Epidermal melanocyte (primary cell): ENCODE measurements at regions not wholly inside any gene's neighbourhood (a gene's known extent, or its start where the extent isn't known, plus 50 kb on each side); places are given as distances from the start of the nearest gene placed in this dataset.
"Not testable (repeated sequence)": the region's sequence is repeated elsewhere in the genome, so short reads cannot be mapped to it uniquely, and the experiment has no call there.

Source experiments
- DNase-seq: peaks from one replicate; pipeline ENCODE4 v3.0.0; 2011; ENCODE audit warnings: low spot score; ENCODE audit not compliant: insufficient read length

- DNase-seq: no peak
These were observed 347.5 kb upstream of the TNRC6C start for GRCh38 chr17:77610972-77611521.

GRCh38 chr17:77611791-77612502 is 346.6 kb upstream of the TNRC6C start:
- DNase-seq: no peak

- no peak for DNase-seq
These were observed 345.3 kb upstream of the TNRC6C start for GRCh38 chr17:77613218-77613617.

DNA sequence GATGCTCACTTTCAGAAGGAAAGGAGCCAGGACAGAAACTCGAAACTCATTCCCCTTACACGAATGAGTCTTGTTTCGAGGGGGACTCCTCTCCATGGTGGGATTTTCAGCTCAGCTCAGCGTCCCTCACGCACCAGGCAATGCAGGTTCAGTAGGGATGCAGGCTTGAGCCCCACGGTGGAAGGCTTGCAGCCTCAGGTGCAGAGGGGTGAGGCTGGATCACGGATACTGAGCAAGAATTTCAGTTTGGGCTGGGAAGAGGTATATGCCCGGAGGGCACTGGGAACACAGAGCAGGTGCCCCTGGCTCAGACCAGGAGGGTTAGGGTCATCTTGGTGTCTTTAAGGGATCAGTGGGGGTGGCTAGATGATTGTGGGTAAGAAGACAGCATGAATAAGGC is 344.9 kb upstream of the TNRC6C start:
- DNase-seq: no peak

DNA sequence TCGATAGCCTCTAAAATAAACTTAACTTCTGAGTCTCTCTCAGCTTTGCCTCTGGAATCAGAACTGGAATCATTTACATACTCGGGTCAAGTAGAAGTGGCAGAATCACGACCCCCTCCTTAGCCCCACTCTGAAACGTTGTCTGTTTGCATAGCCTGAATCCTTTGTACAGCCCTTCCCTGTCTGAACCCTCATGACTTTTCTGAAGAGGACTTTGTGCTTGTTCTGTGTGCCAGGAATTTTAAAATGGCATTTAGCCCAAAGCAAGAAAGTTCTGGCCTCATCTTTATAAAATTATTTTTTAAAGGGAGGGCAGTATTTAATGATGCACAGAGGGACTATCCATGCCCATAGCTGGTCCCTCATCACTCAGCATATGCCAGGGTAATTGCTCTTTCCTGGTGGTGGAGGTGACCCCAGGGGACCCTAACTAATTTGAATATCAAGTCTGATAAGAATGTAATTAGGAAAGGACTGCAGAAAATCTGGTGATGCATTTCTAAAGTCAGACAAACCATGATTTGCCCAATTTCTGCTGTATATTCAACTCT is 342.7 kb upstream of the TNRC6C start:
- DNase-seq: no peak

DNA sequence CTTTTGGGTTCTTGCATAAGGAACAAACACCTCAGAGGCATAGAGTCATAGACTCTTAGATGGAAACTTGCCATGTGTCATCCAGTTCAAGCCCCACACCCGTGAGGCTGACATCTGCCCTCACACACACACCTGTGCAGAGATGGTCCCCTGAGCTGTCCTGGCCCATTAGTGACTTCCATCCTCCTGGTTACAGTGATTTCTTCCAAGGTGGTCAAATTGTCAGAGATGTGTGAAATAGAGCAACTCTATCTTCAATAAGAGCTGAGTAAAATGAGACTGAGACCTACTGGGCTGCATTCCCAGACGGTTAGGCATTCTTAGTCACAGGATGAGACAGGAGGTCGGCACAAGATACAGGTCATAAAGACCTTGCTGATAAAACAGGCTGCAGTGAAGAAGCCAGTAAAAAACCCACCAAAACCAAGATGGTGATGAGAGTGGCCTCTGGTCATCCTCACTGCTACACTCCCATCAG is 342.2 kb upstream of the TNRC6C start:
- DNase-seq: no peak

DNA sequence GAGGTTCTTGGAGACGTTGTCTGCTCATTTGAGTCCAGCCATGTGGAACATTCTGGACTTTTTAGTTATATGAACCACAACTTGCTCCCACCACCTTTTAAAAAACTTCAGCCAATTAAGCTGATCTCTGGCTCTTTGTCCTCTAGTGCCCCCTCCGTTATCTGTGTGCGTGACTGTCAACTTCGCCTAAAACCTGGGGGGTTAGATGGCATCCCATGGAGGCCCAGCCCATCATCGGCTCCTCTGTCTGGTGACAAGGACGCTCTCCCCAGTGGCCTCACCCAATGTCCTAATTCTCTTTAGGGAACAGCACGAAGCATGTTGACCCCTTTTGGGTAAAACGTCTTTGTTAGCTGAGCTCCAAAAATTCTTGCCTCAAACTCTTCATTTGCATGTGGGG is 341.0 kb upstream of the TNRC6C start:
- DNase-seq: no peak

- no peak for DNase-seq
These were observed 340.3 kb upstream of the TNRC6C start for GRCh38 chr17:77618173-77618572.

GRCh38 chr17:77618731-77619130 is 339.8 kb upstream of the TNRC6C start:
- DNase-seq: no peak

- no peak for DNase-seq
These were observed 339.2 kb upstream of the TNRC6C start for GRCh38 chr17:77619326-77619725.

- DNase-seq: no peak
These were observed 338.7 kb upstream of the TNRC6C start for GRCh38 chr17:77619851-77620250.

GRCh38 chr17:77620282-77620681 is 338.2 kb upstream of the TNRC6C start:
- no peak for DNase-seq

DNA sequence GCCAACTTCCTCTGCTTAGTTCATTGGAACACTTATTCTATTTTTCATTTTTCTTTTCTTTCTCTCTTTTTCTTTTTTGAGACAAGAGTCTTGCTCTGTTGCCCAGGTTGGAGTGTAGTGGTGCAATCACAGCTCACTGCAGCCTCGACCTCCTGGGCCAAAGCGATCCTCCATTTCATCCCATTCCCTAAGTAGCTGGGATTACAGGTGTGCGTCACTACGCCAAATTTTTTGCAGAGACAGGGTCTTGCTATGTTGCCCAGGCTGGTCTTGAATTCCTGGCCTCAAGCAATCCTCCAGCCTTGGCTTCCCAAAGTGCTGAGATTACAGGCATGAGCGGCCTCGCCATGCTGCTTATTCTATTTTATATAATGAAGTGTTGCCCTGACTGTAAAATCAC is 336.4 kb upstream of the TNRC6C start:
- not testable (repeated sequence) for DNase-seq

DNA sequence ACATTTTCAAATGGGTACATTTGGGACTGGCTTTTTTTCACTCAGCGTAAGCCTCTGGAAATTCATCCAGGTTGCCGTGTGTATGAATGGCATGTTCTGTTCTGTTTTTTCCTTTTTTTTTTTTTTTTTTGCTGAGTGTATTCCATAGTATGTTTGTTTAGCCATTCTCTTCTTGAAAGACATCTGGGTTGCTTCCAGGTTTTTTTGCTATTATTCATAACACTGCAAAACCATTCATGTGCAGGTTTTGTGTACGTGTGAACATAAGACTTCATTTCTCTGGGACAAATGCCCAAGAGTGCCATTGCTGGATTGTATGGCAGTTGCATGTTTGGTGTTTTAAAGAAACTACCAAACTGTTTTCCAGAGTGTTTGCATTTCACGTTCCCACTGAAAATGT is 335.9 kb upstream of the TNRC6C start:
- no peak for DNase-seq

- not testable (repeated sequence) for DNase-seq
These were observed 335.2 kb upstream of the TNRC6C start for GRCh38 chr17:77623321-77623720.

DNA sequence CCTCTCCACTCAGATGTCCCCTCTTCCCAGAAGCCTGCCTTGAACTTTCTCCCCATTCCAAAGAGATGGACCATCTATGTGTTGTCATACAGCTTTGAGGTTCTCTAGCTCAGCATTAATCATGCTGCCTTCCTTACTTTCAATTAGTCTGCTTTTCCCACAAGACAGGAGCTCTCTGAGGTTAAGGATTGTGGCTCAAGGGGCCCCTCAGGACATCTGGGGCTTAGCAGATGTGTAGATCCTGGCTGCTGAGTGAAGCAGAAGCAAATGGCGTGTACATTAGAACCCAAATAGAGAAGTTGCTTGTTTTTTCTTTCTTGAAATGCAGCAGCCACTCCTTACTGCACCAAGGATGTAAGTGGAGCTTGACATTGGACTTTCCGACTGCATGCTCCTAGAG is 330.5 kb upstream of the TNRC6C start:
- DNase-seq: no peak

GRCh38 chr17:77629284-77629683 is 329.2 kb upstream of the TNRC6C start:
- not testable (repeated sequence) for DNase-seq

DNA sequence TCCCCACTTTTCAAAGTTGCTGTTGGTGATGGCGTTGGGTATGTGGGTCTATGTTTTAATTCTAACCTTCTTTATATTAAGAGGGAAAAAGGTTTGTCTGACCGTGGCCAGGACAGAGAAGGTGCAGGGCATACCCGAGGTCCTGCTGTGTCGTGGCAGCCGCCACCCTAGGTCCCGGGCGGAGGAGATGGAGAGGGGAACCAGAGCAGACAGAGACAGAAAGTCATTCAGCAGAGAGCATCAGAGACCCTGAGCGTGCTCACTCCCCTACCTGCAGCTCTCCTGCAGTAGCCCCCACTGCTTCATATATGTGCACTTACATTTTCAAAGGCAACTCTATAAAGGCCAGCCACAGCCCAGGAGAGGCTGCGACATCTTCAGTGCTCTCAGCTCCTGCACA is 327.2 kb upstream of the TNRC6C start:
- no peak for DNase-seq

DNA sequence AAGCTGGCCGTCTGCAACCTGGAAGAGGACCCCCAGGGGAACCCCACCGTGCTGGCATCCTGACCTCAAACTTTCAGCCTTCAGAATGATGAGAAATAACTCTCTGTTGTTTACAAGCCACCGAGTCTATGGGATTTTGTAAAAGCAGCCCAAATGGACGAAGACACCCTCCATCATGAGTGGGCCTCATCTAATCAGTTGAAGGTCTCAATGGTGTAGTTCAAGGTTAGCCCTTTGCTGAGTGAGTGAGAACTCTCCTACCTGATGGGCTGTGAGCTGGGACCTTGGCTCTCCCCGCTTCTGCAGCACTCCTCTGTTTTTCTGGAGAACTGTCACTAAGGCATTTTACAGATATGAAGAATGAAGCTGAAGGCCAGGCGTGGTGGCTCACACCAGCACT is 325.9 kb upstream of the TNRC6C start:
- no peak for DNase-seq

- DNase-seq: no peak
These were observed 323.8 kb upstream of the TNRC6C start for GRCh38 chr17:77634710-77635109.

DNA sequence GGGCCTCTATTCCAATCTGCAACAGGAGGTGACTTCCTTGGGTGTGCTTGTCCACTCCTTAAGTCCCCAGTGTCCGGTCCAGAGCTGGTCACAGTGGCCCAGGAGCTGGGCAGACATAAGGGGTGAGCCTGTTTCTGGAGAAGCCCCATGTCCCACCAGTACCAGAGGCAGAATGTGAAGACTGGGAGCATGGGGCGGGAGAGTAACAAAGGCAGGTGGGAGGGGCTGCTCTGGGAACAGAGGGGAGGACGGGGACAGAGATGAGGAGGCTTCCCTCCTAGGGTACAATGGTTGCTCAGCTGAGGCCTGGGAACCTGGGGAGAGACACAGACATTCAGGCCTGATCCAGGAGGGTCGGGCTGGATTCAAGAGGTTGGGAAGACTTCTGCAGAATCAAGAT is 323.3 kb upstream of the TNRC6C start:
- no peak for DNase-seq

- not testable (repeated sequence) for DNase-seq
These were observed 322.7 kb upstream of the TNRC6C start for GRCh38 chr17:77635785-77636184.
